ENCODE measurements at regions not wholly inside any gene's neighbourhood (a gene's known extent, or its start where the extent isn't known, plus 50 kb on each side); places are given as distances from the start of the nearest gene placed in this dataset.

- no peaks in the 10 kb centered on the region for H3K4me1 ChIP-seq
Observed at GRCh38 chr5:102659151-102659550, 96.0 kb upstream of the PAM start.

GRCh38 chr5:102660111-102660510 is 95.0 kb upstream of the PAM start:
- Histone ChIP-seq H3K4me3 (no peak overlapping the region), H3K4me1 (no peaks in the 10 kb centered on the region), H3K9me3 (no peaks in the 10 kb centered on the region), H3K27me3 (no peaks in the 10 kb centered on the region), H3K27ac (no peak overlapping the region), H3K36me3 (no peaks in the 10 kb centered on the region)
- 94 to 100% methylated on average over 2 of the region's 2 CpGs for WGBS, 2 donors
- TF ChIP-seq CTCF (IDR thresholded peaks at IDR 0.05): no peak
- TF ChIP-seq POLR2A (IDR thresholded peaks at IDR 0.05): no peak
- no peak for TF ChIP-seq EP300 (IDR thresholded peaks at IDR 0.05)
- no peak for DNase-seq (ENCODE audit: low spot score in 2 of 2)

More at GRCh38 chr5:102659151-102659550, 96.0 kb upstream of the PAM start:
- no peak for DNase-seq (ENCODE audit: low spot score in 2 of 2)
- Histone ChIP-seq H3K4me3 (no peak overlapping the region), H3K9me3 (no peaks in the 10 kb centered on the region), H3K27ac (no peak overlapping the region), H3K27me3 (no peaks in the 10 kb centered on the region), H3K36me3 (no peaks in the 10 kb centered on the region)
- 71 to 81% methylated on average over 2 of the region's 2 CpGs for WGBS, 2 donors
- no peak for TF ChIP-seq EP300 (IDR thresholded peaks at IDR 0.05)
- no peak for TF ChIP-seq POLR2A (IDR thresholded peaks at IDR 0.05)
- no peak for TF ChIP-seq CTCF (IDR thresholded peaks at IDR 0.05)

GRCh38 chr5:102663749-102664530 is 91.2 kb upstream of the PAM start:
- whole genome bisulfite sequencing, 2 donors: 50 to 61% methylated on average over 1 of the region's 1 CpG
- no peaks in the 10 kb centered on the region for H3K36me3 ChIP-seq
- DNase-seq (ENCODE audit: low spot score in 2 of 2): no peak
- no peaks in the 10 kb centered on the region for H3K4me1 ChIP-seq
- H3K4me3 ChIP-seq: no peak overlapping the region
- H3K27ac ChIP-seq: no peak overlapping the region
- no peaks in the 10 kb centered on the region for H3K27me3 ChIP-seq
- TF ChIP-seq POLR2A (IDR thresholded peaks at IDR 0.05) (no peak), CTCF (IDR thresholded peaks at IDR 0.05) (no peak), EP300 (IDR thresholded peaks at IDR 0.05) (no peak)
- H3K9me3 ChIP-seq: no peaks in the 10 kb centered on the region

GRCh38 chr5:102664616-102665335 is 90.3 kb upstream of the PAM start:
- DNase-seq (ENCODE audit: low spot score in 2 of 2): no peak
- H3K4me1 ChIP-seq: no peaks in the 10 kb centered on the region
- no peaks in the 10 kb centered on the region for H3K27me3 ChIP-seq
- 64 to 69% methylated on average over 4 of the region's 4 CpGs for WGBS, 2 donors
- no peaks in the 10 kb centered on the region for H3K9me3 ChIP-seq
- TF ChIP-seq CTCF (IDR thresholded peaks at IDR 0.05): no peak
- TF ChIP-seq EP300 (IDR thresholded peaks at IDR 0.05): no peak
- TF ChIP-seq POLR2A (IDR thresholded peaks at IDR 0.05): no peak
- H3K36me3 ChIP-seq: no peaks in the 10 kb centered on the region
- H3K4me3 ChIP-seq: no peak overlapping the region
- H3K27ac ChIP-seq: no peak overlapping the region
